GM18502 (cell line): ENCODE measurements at regions not wholly inside any gene's neighbourhood (a gene's known extent, or its start where the extent isn't known, plus 50 kb on each side); places are given as distances from the start of the nearest gene placed in this dataset.

Source experiments
- ATAC-seq: cut with Tn5 transposase; IDR thresholded peaks from one replicate; pipeline ENCODE4 v1.9.1; 2021; ENCODE audit warnings: mild to moderate bottlenecking; ENCODE audit not compliant: unreplicated experiment, poor library complexity

DNA sequence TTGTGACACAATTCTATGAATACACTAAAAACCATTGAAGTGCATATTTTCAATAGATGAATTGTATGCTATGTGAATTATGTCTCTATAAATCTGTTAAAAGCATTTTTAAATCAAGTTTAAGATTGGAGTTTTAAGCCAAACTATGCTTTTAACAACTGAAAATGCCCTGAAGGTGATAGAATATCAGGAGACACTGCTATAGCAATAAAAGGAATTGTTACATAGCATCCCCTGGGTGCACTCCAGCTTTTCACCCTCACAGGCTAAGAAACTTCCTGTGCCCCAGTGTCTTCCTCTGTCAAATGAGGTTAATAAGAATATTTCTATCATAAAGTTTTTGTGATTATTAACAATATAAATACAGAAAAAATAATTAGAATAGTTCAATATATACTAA is 472.7 kb upstream of the TMPO start:
- ATAC-seq: no peak

GRCh38 chr12:98045395-98045794 is 470.0 kb upstream of the TMPO start:
- ATAC-seq: no peak

DNA sequence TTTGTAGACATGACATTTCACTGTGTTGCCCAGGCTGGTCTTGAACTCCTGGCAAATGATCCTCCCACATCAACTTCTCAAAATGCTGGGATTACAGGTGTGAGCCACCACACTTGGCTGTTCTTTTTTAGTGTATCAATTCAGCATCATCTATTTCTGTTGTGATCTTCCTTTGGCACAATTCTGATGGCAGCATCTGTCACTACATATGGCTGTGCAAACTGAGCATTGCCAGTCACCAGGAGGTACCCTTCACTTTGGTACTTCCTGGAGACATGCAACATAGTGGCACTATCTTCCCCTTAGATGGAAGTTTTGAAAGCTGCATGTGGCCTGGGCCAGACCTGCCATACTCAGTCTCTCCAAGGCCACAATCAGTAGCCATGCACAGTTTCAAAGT is 467.1 kb upstream of the TMPO start:
- no peak for ATAC-seq

DNA sequence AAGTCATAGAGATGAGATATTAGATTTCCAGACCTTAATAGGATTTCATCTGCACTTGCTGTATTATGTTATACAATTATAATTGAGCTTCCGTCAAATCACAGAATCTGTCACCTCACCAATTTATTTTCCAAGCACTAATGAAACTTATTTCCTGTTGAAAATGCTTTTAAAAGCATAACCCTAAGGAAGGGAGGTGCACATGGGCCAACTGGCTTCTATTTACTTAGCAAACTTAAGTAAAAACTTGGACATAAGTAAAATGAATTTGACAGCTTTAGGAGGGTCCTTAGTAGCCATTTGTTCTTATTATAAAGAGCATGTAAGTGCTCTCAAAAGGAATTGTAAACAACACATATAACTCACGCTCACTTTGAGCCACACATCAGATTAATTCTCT is 462.2 kb upstream of the TMPO start:
- ATAC-seq: no peak

GRCh38 chr12:98057701-98058100 is 457.7 kb upstream of the TMPO start:
- ATAC-seq: no peak

DNA sequence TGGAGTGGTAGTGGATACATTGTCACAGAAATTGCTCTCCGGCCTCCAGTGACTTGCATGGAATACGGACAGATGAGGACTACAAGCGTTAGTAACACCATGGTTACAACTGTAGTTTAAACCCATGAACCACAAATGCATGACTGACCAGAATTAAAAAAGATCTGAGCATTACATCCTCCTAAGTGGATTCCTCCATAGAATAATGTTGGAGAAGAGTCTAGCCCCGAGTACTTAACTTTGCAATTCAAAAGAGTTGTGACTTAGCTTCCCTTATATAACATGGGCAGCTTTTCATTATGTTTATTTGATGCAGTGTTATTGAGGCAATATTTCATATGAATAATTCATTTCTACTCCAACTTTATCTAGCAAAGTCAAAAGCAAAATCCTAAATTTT is 457.2 kb upstream of the TMPO start:
- no peak for ATAC-seq

GRCh38 chr12:98058838-98059237 is 456.6 kb upstream of the TMPO start:
- ATAC-seq: no peak

- no peak for ATAC-seq
Measured at GRCh38 chr12:98059659-98060343, 455.6 kb upstream of the TMPO start.

DNA sequence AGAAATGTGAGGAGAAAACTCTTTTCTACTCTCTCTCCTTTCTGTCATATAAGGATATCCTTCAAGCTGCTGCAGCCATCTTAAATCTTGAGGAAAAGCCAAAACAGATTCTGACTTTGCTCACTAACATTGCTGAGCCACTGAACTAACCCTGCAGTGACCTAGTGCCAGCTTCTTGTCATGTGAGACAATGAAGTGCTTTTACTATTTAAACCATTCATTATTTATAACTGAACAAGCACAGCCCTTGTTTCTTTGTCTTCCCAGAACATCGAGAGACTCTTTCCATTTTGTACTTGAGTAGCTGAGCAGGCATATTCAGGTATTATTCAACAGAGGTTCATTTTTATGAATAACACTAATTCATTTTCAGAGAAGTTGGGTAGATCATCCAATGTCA is 455.0 kb upstream of the TMPO start:
- ATAC-seq: no peak

DNA sequence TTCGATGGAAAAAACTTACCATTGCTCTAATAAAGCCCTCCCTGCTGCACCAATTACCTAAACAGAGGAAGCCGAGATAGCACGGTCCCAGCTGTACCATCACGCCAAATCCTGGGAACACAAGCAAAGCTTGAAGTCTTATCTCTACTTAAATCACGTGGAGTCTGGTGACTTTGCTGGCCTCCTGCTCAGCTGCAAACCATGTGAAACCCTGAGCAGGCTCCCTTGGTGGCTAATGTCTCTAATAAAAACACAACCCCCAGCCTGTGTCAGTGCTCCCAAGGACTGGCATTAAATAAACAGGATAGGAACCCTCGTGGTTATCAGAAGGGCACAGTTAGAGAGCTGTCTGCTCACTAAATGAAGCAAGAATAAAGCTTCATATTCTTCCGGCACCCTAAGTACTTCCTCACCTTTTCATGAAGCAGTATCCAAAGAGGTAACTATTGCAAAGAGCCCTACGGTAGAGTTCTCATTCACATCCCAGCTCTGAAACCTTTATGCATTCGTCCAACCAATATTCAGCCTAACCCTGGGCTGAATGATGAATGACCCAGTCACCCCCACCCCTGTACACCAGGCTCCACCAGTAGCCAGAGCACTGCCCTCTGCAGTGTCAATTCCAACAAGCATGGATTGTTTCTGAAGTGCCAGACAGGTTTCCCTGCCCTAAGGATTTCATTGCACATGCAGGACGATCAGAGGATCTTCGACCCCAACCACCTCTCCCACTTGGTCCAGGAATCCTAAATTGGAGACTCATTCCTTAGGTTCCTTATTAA is 452.7 kb upstream of the TMPO start:
- no peak for ATAC-seq

DNA sequence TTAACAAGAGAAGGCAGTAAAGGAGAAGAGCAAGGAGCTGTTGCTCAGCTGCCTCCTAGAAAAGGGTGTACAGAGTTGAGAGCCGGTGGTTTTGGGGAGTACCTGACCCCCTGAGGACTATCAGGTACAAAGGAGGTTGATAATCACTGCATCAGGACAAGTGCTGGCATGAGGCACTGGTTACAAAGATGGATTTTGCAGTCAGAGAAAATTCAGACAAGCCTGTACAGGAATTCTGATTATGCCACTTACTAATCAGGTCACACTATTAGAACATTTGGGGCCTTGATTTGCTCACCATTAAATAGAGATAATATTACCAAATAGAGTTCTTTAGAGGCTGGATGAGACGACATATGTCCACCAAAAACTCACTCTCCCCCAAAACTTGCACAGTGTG is 450.9 kb upstream of the TMPO start:
- no peak for ATAC-seq

DNA sequence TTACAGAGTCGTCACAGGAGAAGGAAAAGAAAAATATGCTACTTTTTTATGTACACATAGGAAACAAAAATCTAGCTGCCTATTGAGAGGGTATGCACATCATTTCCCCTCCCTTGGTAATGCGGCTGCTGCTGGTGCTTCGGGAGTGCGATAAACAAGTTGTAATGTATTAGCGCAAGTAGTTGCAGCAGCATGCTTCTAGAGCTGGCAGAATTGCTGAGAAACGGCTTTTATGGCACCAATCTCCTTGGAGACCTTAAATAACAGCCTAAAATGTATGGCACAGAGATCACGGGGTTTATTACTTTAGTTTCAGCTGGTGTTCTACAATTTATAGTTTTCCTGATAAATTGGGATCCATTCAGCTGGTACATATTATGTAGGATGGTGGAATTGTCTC is 447.6 kb upstream of the TMPO start:
- no peak for ATAC-seq

- no peak for ATAC-seq
Measured at GRCh38 chr12:98073610-98074009, 441.8 kb upstream of the TMPO start.

DNA sequence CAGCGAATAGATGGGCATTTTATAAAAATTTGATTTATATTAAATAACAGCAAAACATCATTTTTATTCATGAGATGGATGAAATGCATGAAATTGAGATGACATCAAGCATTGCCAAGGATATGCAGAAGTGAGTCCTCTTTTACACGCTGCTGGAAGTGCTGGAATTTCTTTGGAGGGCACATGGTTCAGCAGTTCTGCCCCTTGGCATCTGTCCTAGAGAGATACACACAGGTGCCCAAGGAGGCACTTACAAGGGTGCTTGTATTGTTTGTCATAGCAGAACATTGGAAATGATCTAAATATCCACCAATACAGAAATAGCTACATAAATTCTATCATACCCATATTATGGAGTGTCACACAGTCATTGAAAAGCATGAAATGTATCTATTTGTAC is 441.1 kb upstream of the TMPO start:
- no peak for ATAC-seq

DNA sequence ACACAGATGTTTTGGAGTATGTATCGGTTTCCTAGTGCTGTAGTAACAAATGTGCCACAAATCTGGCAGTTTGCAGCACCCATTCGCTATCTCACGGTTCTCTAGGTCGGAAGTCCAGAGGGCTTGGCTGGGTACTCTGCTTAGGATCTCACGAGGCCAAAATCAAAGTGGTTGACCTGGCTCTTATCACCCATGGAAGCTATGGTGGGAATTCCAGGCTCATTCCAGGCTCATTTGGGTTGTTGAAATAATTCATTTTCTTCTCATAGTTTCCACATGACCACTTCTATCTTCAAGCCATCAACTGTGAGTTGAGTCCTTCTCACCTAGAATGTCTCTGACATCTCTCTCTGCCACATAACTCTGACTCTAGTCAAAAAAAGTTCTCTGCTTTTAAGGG is 431.0 kb upstream of the TMPO start:
- ATAC-seq: no peak

DNA sequence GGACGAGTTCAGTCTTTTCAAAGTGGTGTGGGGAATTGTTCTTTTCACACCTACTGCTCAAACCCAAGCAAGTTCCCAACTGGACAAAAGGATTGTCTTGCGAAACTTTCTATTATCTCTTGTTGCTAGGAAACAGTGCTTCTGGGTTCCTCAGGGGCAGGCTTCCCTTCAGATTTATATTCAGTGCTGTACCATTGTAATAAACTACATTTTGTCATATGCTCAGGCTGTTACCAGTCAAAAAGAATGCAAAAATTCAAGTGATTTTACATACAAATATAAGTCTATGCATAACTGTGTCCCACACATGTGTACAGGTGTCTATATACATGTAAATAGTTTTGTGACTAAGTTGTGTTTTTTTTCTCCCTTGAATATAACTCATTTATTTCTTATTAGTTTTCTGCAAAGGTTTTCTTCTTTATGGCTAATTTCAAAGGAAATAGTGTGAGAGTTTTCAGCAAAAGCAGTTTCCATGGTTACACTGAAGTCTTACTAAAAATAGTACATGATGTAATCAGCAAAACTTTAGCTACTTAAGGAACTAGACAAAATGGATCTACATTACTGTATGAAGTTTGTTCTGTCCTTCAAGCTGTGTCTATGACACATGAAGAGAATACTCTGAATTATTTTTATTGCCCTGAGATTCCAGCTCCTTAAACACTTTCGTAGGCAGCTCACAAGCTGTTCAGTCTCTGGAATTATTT is 430.2 kb upstream of the TMPO start:
- no peak for ATAC-seq

DNA sequence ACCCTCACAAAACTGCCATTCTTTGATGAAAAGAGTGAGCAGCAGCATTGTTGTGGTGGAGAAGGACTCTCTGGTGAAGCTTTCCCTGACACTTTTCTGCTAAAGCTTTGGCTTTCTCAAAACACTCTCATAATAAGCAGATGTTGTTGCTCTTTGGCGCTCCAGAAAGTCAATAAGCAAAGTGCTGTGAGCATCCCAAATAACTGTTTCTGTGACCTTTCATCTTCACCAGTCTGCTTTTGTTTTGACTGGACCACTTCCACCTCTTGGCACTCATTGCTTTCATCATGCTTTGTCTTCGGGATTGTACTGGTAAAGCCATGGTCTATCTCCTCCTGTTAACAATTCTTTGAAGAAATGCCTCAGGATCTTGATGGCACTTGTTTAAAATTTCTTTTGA is 424.7 kb upstream of the TMPO start:
- ATAC-seq: no peak

GRCh38 chr12:98096436-98096835 is 419.0 kb upstream of the TMPO start:
- ATAC-seq: no peak

- no peak for ATAC-seq
Measured at GRCh38 chr12:98106031-98106683, 409.2 kb upstream of the TMPO start.

DNA sequence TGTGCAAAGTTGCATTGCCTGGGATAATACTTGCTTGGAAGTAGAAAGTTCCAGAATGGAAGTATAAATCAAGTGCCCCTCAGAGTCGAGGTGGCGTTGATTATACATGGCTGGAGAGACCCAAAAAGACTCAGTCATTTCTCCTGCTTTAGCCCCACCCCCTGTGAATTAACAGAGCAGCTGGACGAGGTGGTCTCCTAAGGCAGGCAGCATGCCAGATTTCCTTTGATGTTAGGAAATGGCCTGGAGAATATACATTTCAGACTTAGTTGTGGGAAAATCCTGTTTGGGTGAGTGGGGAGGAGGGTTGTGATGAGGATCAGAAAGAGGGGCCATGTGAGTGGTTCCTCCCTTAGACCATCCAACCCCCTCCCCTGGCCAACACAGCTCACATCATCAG is 406.1 kb upstream of the TMPO start:
- no peak for ATAC-seq

- no peak for ATAC-seq
Measured at GRCh38 chr12:98110536-98110935, 404.9 kb upstream of the TMPO start.
